GM12865 (cell line): ENCODE measurements at regions not wholly inside any gene's neighbourhood (a gene's known extent, or its start where the extent isn't known, plus 50 kb on each side); places are given as distances from the start of the nearest gene placed in this dataset.

Source experiments
- DNase-seq: peaks from one replicate; pipeline ENCODE4 v3.0.0; 2010; ENCODE audit warnings: low read depth
- H3K4me3 ChIP-seq: 2 replicates; pipeline ENCODE4 v1.5.1; 2011; ENCODE audit warnings: mild to moderate bottlenecking, low read depth, low read length, control low read depth
- CTCF ChIP-seq: IDR thresholded peaks from 2 replicates; pipeline ENCODE4 v1.5.1; 2011; ENCODE audit warnings: low read length, control low read depth, low read depth, inconsistent platforms; ENCODE audit not compliant: insufficient read depth; ENCODE audit errors: missing control alignments

- peak; percentile 10 for TF ChIP-seq CTCF
- H3K4me3 ChIP-seq = no peak overlapping the region
- peak; percentile 3 for DNase-seq
Observed at GRCh38 chr3:1987980-1988379, 110.7 kb upstream of the CNTN4 start.

- DNase-seq = no peak
- no peak for TF ChIP-seq CTCF
- no peak overlapping the region for H3K4me3 ChIP-seq
Observed at GRCh38 chr3:1998739-1999138, 99.9 kb upstream of the CNTN4 start.

DNA sequence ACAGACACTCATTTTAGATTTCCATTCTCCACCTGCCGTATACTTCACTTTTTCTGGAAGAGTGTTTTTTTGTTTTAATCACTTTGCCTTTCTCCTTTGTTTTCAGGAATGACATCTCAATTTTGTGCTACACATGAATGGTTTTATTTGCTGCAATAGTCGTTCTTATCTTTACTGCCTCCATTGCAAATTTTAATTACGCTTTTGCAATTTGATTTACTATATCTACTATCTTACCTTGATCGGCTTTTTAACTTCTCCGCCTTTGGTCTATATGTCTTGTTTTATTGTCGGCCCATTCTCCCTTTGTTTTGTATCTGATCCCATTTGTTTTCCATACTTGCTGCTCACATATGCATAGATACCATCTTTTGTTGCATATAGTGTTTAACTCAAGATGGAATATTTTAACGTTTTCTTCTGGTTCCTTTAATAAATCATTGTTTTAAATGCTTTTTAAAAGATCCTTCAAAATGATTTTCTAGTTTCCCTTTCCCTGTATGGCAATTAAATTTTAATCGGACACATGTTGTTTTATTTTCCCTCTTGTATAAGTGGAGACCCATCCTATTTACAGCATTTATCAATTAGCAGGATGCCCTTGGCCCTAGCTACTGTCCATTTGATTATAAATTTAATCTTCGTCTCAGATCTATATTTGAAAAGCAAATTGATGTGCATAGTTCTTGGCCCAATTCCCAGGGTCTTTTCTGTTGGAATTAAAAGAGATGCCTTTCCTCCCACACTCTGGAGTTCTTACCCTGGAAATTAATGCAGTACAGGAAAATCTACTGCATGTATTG, 97.2 kb upstream of the CNTN4 start:
- no peak overlapping the region for H3K4me3 ChIP-seq
- no peak for TF ChIP-seq CTCF
- no peak for DNase-seq

GRCh38 chr3:2023959-2024358, 74.7 kb upstream of the CNTN4 start:
- TF ChIP-seq CTCF = no peak
- DNase-seq = peak; percentile 6

GRCh38 chr3:2024713-2025112, 74.0 kb upstream of the CNTN4 start:
- no peak for DNase-seq
- H3K4me3 ChIP-seq = no peak overlapping the region
- TF ChIP-seq CTCF = no peak

More at GRCh38 chr3:2023959-2024358, 74.7 kb upstream of the CNTN4 start:
- no peak overlapping the region for H3K4me3 ChIP-seq

- DNase-seq = no peak
- no peak overlapping the region for H3K4me3 ChIP-seq
- TF ChIP-seq CTCF = no peak
Observed at GRCh38 chr3:2029559-2029958, 69.1 kb upstream of the CNTN4 start.

- no peak overlapping the region for H3K4me3 ChIP-seq
- TF ChIP-seq CTCF = no peak
- DNase-seq = no peak
Observed at GRCh38 chr3:2036076-2036475, 62.6 kb upstream of the CNTN4 start.
